GM19240 (cell line): ENCODE measurements at regions not wholly inside any gene's neighbourhood (a gene's known extent, or its start where the extent isn't known, plus 50 kb on each side); places are given as distances from the start of the nearest gene placed in this dataset.

Experiments used
- DNase-seq: peaks from one replicate; pipeline ENCODE4 v3.0.0; 2011; ENCODE audit warnings: low spot score; ENCODE audit not compliant: insufficient read length

GRCh38 chr3:29128001-29128400, 152.9 kb upstream of the RBMS3 start:
- no peak for DNase-seq

GRCh38 chr3:29137601-29138000, 143.3 kb upstream of the RBMS3 start:
- no peak for DNase-seq

- DNase-seq = no peak
Measured at GRCh38 chr3:29138171-29138570, 142.7 kb upstream of the RBMS3 start.

GRCh38 chr3:29140666-29141065, 140.2 kb upstream of the RBMS3 start:
- DNase-seq = no peak

- DNase-seq = no peak
Measured at GRCh38 chr3:29141197-29141917, 139.5 kb upstream of the RBMS3 start.

GRCh38 chr3:29141918-29142275, 139.0 kb upstream of the RBMS3 start:
- DNase-seq = no peak

- DNase-seq = no peak
Measured at GRCh38 chr3:29143151-29143550, 137.7 kb upstream of the RBMS3 start.

GRCh38 chr3:29144361-29144760, 136.5 kb upstream of the RBMS3 start:
- DNase-seq = no peak

- DNase-seq = no peak
Measured at GRCh38 chr3:29144807-29145206, 136.1 kb upstream of the RBMS3 start.

GRCh38 chr3:29145360-29145759, 135.5 kb upstream of the RBMS3 start:
- no peak for DNase-seq

- DNase-seq = no peak
Measured at GRCh38 chr3:29152379-29152778, 128.5 kb upstream of the RBMS3 start.

- DNase-seq = no peak
Measured at GRCh38 chr3:29153811-29154210, 127.1 kb upstream of the RBMS3 start.

GRCh38 chr3:29156086-29156715, 124.7 kb upstream of the RBMS3 start:
- DNase-seq = no peak

GRCh38 chr3:29164825-29165224, 116.0 kb upstream of the RBMS3 start:
- DNase-seq = no peak

GRCh38 chr3:29167180-29167579, 113.7 kb upstream of the RBMS3 start:
- no peak for DNase-seq

GRCh38 chr3:29168081-29168480, 112.8 kb upstream of the RBMS3 start:
- no peak for DNase-seq

- no peak for DNase-seq
Measured at GRCh38 chr3:29168696-29169095, 112.2 kb upstream of the RBMS3 start.

- DNase-seq = no peak
Measured at GRCh38 chr3:29169451-29169850, 111.4 kb upstream of the RBMS3 start.

- no peak for DNase-seq
Measured at GRCh38 chr3:29171043-29171990, 109.6 kb upstream of the RBMS3 start.

GRCh38 chr3:29176501-29176900, 104.4 kb upstream of the RBMS3 start:
- no peak for DNase-seq

- DNase-seq = no peak
Measured at GRCh38 chr3:29178809-29179793, 101.8 kb upstream of the RBMS3 start.
